Naive B cell (primary cell): ENCODE measurements at regions not wholly inside any gene's neighbourhood (a gene's known extent, or its start where the extent isn't known, plus 50 kb on each side); places are given as distances from the start of the nearest gene placed in this dataset.
"Not testable (repeated sequence)": the region's sequence is repeated elsewhere in the genome, so short reads cannot be mapped to it uniquely, and the experiment has no call there.

ENCODE experiments used
- ATAC-seq, 2 donors: fragments of 150-1000 bp; cut with Tn5 transposase; 2 replicates each; pipeline ENCODE4 v1.10.0; 2021; ENCODE audit warnings: low read depth in 2 of 2, mild to moderate bottlenecking in 2 of 2, moderate library complexity in 2 of 2
- DNase-seq: peaks from one replicate; pipeline ENCODE4 v3.0.0; 2022
- H3K27ac Mint-ChIP-seq, 6 donors: one replicate each; pipeline ENCODE4 v1.8.0; 2020 to 2022; ENCODE audit warnings: mild to moderate bottlenecking in 6 of 6, mixed read lengths in 6 of 6, moderate library complexity in 5 of 6, inconsistent platforms in 2 of 6
- H3K27me3 Mint-ChIP-seq, 3 donors: one replicate each; pipeline ENCODE4 v1.8.0; 2021 to 2022; ENCODE audit warnings: mixed read lengths in 3 of 3, mild to moderate bottlenecking in 1 of 3
- H3K36me3 Mint-ChIP-seq, 2 donors: one replicate each; pipeline ENCODE4 v1.8.0; 2020 to 2022; ENCODE audit warnings: mixed read lengths in 2 of 2, inconsistent platforms in 1 of 2, mild to moderate bottlenecking in 1 of 2
- H3K4me1 Mint-ChIP-seq, 3 donors: one replicate each; pipeline ENCODE4 v1.8.0; 2020 to 2022; ENCODE audit warnings: mixed read lengths in 3 of 3, inconsistent platforms in 1 of 3, mild to moderate bottlenecking in 1 of 3, moderate library complexity in 1 of 3
- H3K4me3 Mint-ChIP-seq, 8 donors: one replicate each; pipeline ENCODE4 v1.8.0; 2020 to 2022; ENCODE audit warnings: mild to moderate bottlenecking in 8 of 8, mixed read lengths in 8 of 8, moderate library complexity in 8 of 8, inconsistent platforms in 2 of 8
- H3K9me3 Mint-ChIP-seq, 7 donors: one replicate each; pipeline ENCODE4 v1.8.0; 2020 to 2022; ENCODE audit warnings: mixed read lengths in 7 of 7, mild to moderate bottlenecking in 5 of 7, inconsistent platforms in 2 of 7, moderate library complexity in 1 of 7

GRCh38 chr7:152528612-152529011 lies 92.8 kb upstream of the KMT2C start:
- Mint-ChIP-seq H3K36me3 (peaks cover 0 to 6% of the 10 kb centered on the region in 2 donors), H3K4me1 (no peaks in the 10 kb centered on the region), H3K27me3 (peaks cover 0 to 4% (median 0%) of the 10 kb centered on the region in 3 donors), H3K4me3 (no peak overlapping the region), H3K27ac (no peak overlapping the region), H3K9me3 (peaks cover 0 to 5% (median 3%) of the 10 kb centered on the region in 7 donors)
- no peak for DNase-seq
- no peak for ATAC-seq

- H3K36me3 Mint-ChIP-seq = peaks cover 0 to 6% of the 10 kb centered on the region in 2 donors
Observed at GRCh38 chr7:152527610-152528032, 91.8 kb upstream of the KMT2C start.

GRCh38 chr7:152523916-152524315 lies 88.1 kb upstream of the KMT2C start:
- Mint-ChIP-seq H3K9me3 (peaks cover 0 to 7% (median 0%) of the 10 kb centered on the region in 7 donors), H3K27ac (no peak overlapping the region), H3K36me3 (no peaks in the 10 kb centered on the region), H3K4me1 (peaks cover 0 to 5% (median 0%) of the 10 kb centered on the region in 3 donors), H3K27me3 (no peaks in the 10 kb centered on the region), H3K4me3 (no peak overlapping the region)
- ATAC-seq (no peak), DNase-seq (no peak)

More at GRCh38 chr7:152527610-152528032, 91.8 kb upstream of the KMT2C start:
- no peak for DNase-seq
- no peak overlapping the region for H3K27ac Mint-ChIP-seq
- H3K4me3 Mint-ChIP-seq = no peak overlapping the region
- H3K9me3 Mint-ChIP-seq = peaks cover 0 to 5% (median 1%) of the 10 kb centered on the region in 7 donors
- H3K27me3 Mint-ChIP-seq = peaks cover 0 to 4% (median 0%) of the 10 kb centered on the region in 3 donors
- H3K4me1 Mint-ChIP-seq = peaks cover 0 to under 1% (median 0%) of the 10 kb centered on the region in 3 donors
- ATAC-seq = no peak

GRCh38 chr7:152522571-152523067 lies 86.8 kb upstream of the KMT2C start:
- ATAC-seq (no peak), DNase-seq (no peak)
- H3K36me3 Mint-ChIP-seq = no peaks in the 10 kb centered on the region
- peak overlapping the region in 1 of 6 donors; percentile 48 for H3K27ac Mint-ChIP-seq
- peaks cover 0 to 8% (median 0%) of the 10 kb centered on the region in 7 donors for H3K9me3 Mint-ChIP-seq
- H3K27me3 Mint-ChIP-seq = no peaks in the 10 kb centered on the region
- peaks cover 0 to 5% (median 0%) of the 10 kb centered on the region in 3 donors for H3K4me1 Mint-ChIP-seq
- no peak overlapping the region for H3K4me3 Mint-ChIP-seq

GRCh38 chr7:152521420-152522337 lies 85.9 kb upstream of the KMT2C start:
- Mint-ChIP-seq H3K27me3 (peaks cover 0 to under 1% (median 0%) of the 10 kb centered on the region in 3 donors), H3K4me1 (peaks cover 0 to 5% (median 0%) of the 10 kb centered on the region in 3 donors), H3K9me3 (peaks cover 0 to 8% (median 0%) of the 10 kb centered on the region in 7 donors), H3K36me3 (no peaks in the 10 kb centered on the region), H3K4me3 (no peak overlapping the region), H3K27ac (no peak overlapping the region)
- DNase-seq (no peak), ATAC-seq (no peak)

- Mint-ChIP-seq H3K36me3 (no peaks in the 10 kb centered on the region), H3K9me3 (peaks cover 0 to 8% (median 0%) of the 10 kb centered on the region in 7 donors), H3K27me3 (peaks cover 0 to 5% (median 0%) of the 10 kb centered on the region in 3 donors), H3K4me1 (peaks cover 0 to 5% (median 0%) of the 10 kb centered on the region in 3 donors), H3K4me3 (no peak overlapping the region), H3K27ac (peak overlapping the region in 1 of 6 donors; percentile 8)
- ATAC-seq (no peak), DNase-seq (no peak)
Observed at GRCh38 chr7:152520861-152521302, 85.1 kb upstream of the KMT2C start.

GRCh38 chr7:152519290-152519689 lies 83.5 kb upstream of the KMT2C start:
- Mint-ChIP-seq H3K36me3 (no peaks in the 10 kb centered on the region), H3K9me3 (peaks cover 0 to 8% (median 0%) of the 10 kb centered on the region in 7 donors), H3K4me3 (no peak overlapping the region), H3K4me1 (peaks cover 0 to 5% (median 0%) of the 10 kb centered on the region in 3 donors), H3K27me3 (peaks cover 0 to 5% (median under 1%) of the 10 kb centered on the region in 3 donors), H3K27ac (no peak overlapping the region)
- ATAC-seq = no peak
- DNase-seq = no peak

GRCh38 chr7:152516216-152516615 lies 80.4 kb upstream of the KMT2C start:
- DNase-seq = no peak
- peaks cover 0 to 11% (median 8%) of the 10 kb centered on the region in 3 donors for H3K27me3 Mint-ChIP-seq
- peaks cover 0 to 8% (median 0%) of the 10 kb centered on the region in 7 donors for H3K9me3 Mint-ChIP-seq
- H3K27ac Mint-ChIP-seq = peak overlapping the region in 1 of 6 donors; percentile 85
- no peak for ATAC-seq
- H3K4me1 Mint-ChIP-seq = peaks cover 0 to 14% (median 5%) of the 10 kb centered on the region in 3 donors
- no peak overlapping the region for H3K4me3 Mint-ChIP-seq
- H3K36me3 Mint-ChIP-seq = no peaks in the 10 kb centered on the region

- H3K9me3 Mint-ChIP-seq, H3K36me3 Mint-ChIP-seq: not testable (repeated sequence)
Observed at GRCh38 chr7:152515266-152515950, 79.6 kb upstream of the KMT2C start.

GRCh38 chr7:152514771-152515105 lies 78.9 kb upstream of the KMT2C start:
- Mint-ChIP-seq H3K9me3 (peaks cover 0 to 8% (median 0%) of the 10 kb centered on the region in 7 donors), H3K27ac (no peak overlapping the region), H3K27me3 (peaks cover 0 to 11% (median 8%) of the 10 kb centered on the region in 3 donors), H3K4me1 (peaks cover 0 to 14% (median 5%) of the 10 kb centered on the region in 3 donors), H3K36me3 (no peaks in the 10 kb centered on the region), H3K4me3 (peak overlapping the region in 1 of 8 donors; percentile 34)
- ATAC-seq (no peak), DNase-seq (no peak)

More at GRCh38 chr7:152515266-152515950, 79.6 kb upstream of the KMT2C start:
- peaks cover 0 to 11% (median 8%) of the 10 kb centered on the region in 3 donors for H3K27me3 Mint-ChIP-seq
- peaks cover 0 to 14% (median 5%) of the 10 kb centered on the region in 3 donors for H3K4me1 Mint-ChIP-seq
- DNase-seq, ATAC-seq, H3K27ac Mint-ChIP-seq, H3K4me3 Mint-ChIP-seq: not testable (repeated sequence)

GRCh38 chr7:152513861-152514770 lies 78.3 kb upstream of the KMT2C start:
- no peak overlapping the region for H3K4me3 Mint-ChIP-seq
- H3K36me3 Mint-ChIP-seq = no peaks in the 10 kb centered on the region
- peaks cover 0 to 11% (median 8%) of the 10 kb centered on the region in 3 donors for H3K27me3 Mint-ChIP-seq
- DNase-seq = no peak
- no peak for ATAC-seq
- H3K4me1 Mint-ChIP-seq = peaks cover 0 to 14% (median 5%) of the 10 kb centered on the region in 3 donors
- H3K27ac Mint-ChIP-seq = no peak overlapping the region
- H3K9me3 Mint-ChIP-seq = peaks cover 0 to 3% (median 0%) of the 10 kb centered on the region in 7 donors

GRCh38 chr7:152512706-152513105 lies 76.9 kb upstream of the KMT2C start:
- no peaks in the 10 kb centered on the region for H3K36me3 Mint-ChIP-seq
- H3K4me3 Mint-ChIP-seq = peak overlapping the region in 6 of 8 donors; percentile 19 to 83 (median 65)
- ATAC-seq (peak; percentile 74 to 78), DNase-seq (peak; percentile 20)
- H3K4me1 Mint-ChIP-seq = peaks cover 0 to 14% (median 5%) of the 10 kb centered on the region in 3 donors
- peak overlapping the region in 1 of 6 donors; percentile 64 for H3K27ac Mint-ChIP-seq
- peaks cover 0 to 11% (median 8%) of the 10 kb centered on the region in 3 donors for H3K27me3 Mint-ChIP-seq
- peaks cover 0 to 2% (median 0%) of the 10 kb centered on the region in 7 donors for H3K9me3 Mint-ChIP-seq
